Endothelial cell of umbilical vein (primary cell): ENCODE measurements at regions not wholly inside any gene's neighbourhood (a gene's known extent, or its start where the extent isn't known, plus 50 kb on each side); places are given as distances from the start of the nearest gene placed in this dataset.

ENCODE experiments used
- BruUV-seq: library from RNA; stranded (reverse); fragments of 400-500 nt; replicated peaks from 2 replicates; lab custom pipeline; 2021; lab: Mats Ljungman, UMichigan
- CTCF ChIA-PET: fragments of 300-600, 350-600 bp; sonication (Branson Sonifier 250); formaldehyde crosslinking; loops from one replicate; lab custom pipeline; 2021; ENCODE audit warnings: antibody characterized with exemption, inconsistent platforms; lab: Charles Lee
- POLR2A ChIA-PET: fragments of 300-600, 350-600 bp; sonication (Branson Sonifier 250); formaldehyde crosslinking; loops from one replicate; lab custom pipeline; 2021; ENCODE audit warnings: antibody characterized with exemption, inconsistent platforms; lab: Charles Lee
- DNase-seq: peaks from one replicate; pipeline ENCODE4 v3.0.0-alpha.2; 2011; ENCODE audit warnings: low read depth, low spot score
- FAIRE-seq: peaks from 2 replicates; lab custom pipeline; 2011; peaks lifted over from hg19 to GRCh38; lab: Jason Lieb, UNC
- H2AFZ ChIP-seq: 2 replicates; pipeline ENCODE4 v1.6.0; 2012; ENCODE audit warnings: low read depth, low read length, control low read depth, inconsistent platforms
- H3K27ac ChIP-seq: 2 replicates; pipeline ENCODE4 v1.5.1; 2011; ENCODE audit warnings: low read depth, mild to moderate bottlenecking, control low read depth, low read length, moderate library complexity; ENCODE audit not compliant: insufficient read depth
- H3K27me3 ChIP-seq, 2 experiments: 2 replicates each; pipeline versions ENCODE4 v1.6.0 to v1.6.1; 2011; ENCODE audit warnings: low read length in 2 of 2, mixed read lengths in 1 of 2; ENCODE audit not compliant: control insufficient read depth in 2 of 2, insufficient read depth in 2 of 2
- H3K36me3 ChIP-seq, 2 experiments: 2 replicates in 1 of 2; 3 replicates in 1 of 2; pipeline ENCODE4 v1.5.1; 2011; ENCODE audit warnings: low read length in 2 of 2, mild to moderate bottlenecking in 1 of 2, moderate library complexity in 1 of 2; ENCODE audit not compliant: control insufficient read depth in 2 of 2, insufficient read depth in 2 of 2; ENCODE audit errors: extremely low read depth in 1 of 2
- H3K4me1 ChIP-seq: 3 replicates; pipeline ENCODE4 v1.5.1; 2011; ENCODE audit warnings: mild to moderate bottlenecking, low read length; ENCODE audit not compliant: control insufficient read depth, insufficient read depth; ENCODE audit errors: extremely low read depth
- H3K4me2 ChIP-seq: 2 replicates; pipeline ENCODE4 v1.6.1; 2011; ENCODE audit warnings: low read length, control low read depth, mixed read lengths; ENCODE audit not compliant: insufficient read depth
- H3K4me3 ChIP-seq, 3 experiments: fragments of 200-600 bp in 1 of 3; sonication (generic), shearing (Covaris generic) in 1 of 3; replicated peaks in 1 of 3; 2 replicates each; pipeline ENCODE4 v1.5.1; 2011 to 2016; ENCODE audit warnings: control low read depth in 3 of 3, low read length in 3 of 3, mild to moderate bottlenecking in 2 of 3, inconsistent platforms in 1 of 3, low read depth in 1 of 3, moderate library complexity in 1 of 3; ENCODE audit not compliant: insufficient read depth in 1 of 3
- H3K79me2 ChIP-seq: 2 replicates; pipeline ENCODE4 v1.6.0; 2012; ENCODE audit warnings: low read length, inconsistent platforms; ENCODE audit not compliant: control insufficient read depth, insufficient read depth
- H3K9ac ChIP-seq: replicated peaks from 2 replicates; pipeline ENCODE3; 2011; ENCODE audit warnings: low read length, control low read depth; ENCODE audit not compliant: insufficient read depth; ENCODE audit errors: extremely low read depth
- H3K9me1 ChIP-seq: replicated peaks from 3 replicates; pipeline ENCODE4 v1.6.0; 2011; ENCODE audit warnings: mild to moderate bottlenecking, low read length; ENCODE audit not compliant: control insufficient read depth, insufficient read depth; ENCODE audit errors: extremely low read depth
- H3K9me3 ChIP-seq: replicated peaks from 2 replicates; pipeline ENCODE4 v1.5.1; 2012; ENCODE audit warnings: low read length, inconsistent platforms; ENCODE audit not compliant: control insufficient read depth, insufficient read depth
- H4K20me1 ChIP-seq: replicated peaks from 2 replicates; pipeline ENCODE3; 2011; ENCODE audit warnings: mild to moderate bottlenecking, low read length; ENCODE audit not compliant: control insufficient read depth, insufficient read depth; ENCODE audit errors: extremely low read depth
- CTCF ChIP-seq, 2 donors: IDR thresholded peaks; 1 replicate in 1 of 2; 2 replicates in 1 of 2; pipeline ENCODE4 v1.5.1; 2011; ENCODE audit warnings: low read length in 2 of 2, mild to moderate bottlenecking in 2 of 2, moderate library complexity in 2 of 2, control low read depth in 1 of 2, inconsistent platforms in 1 of 2, low read depth in 1 of 2; ENCODE audit not compliant: insufficient read depth in 1 of 2; ENCODE audit errors: extremely low read depth in 1 of 2
- EZH2 ChIP-seq: IDR thresholded peaks from 2 replicates; pipeline ENCODE4 v1.6.1; 2012; ENCODE audit warnings: borderline replicate concordance, low read depth, mild to moderate bottlenecking, moderate library complexity, low read length, inconsistent platforms; ENCODE audit not compliant: severe bottlenecking
- FOS ChIP-seq: IDR thresholded peaks from 2 replicates; pipeline ENCODE4 v1.6.1; 2011; ENCODE audit warnings: mild to moderate bottlenecking, low read length, moderate library complexity, borderline replicate concordance; ENCODE audit not compliant: insufficient read depth
- GATA2 ChIP-seq: IDR thresholded peaks from 2 replicates; pipeline ENCODE4 v1.7.0; 2011; ENCODE audit warnings: low read depth, mild to moderate bottlenecking, moderate library complexity, mixed read lengths, low read length; ENCODE audit not compliant: insufficient read length, insufficient read depth
- JUN ChIP-seq: IDR thresholded peaks from 2 replicates; pipeline ENCODE4 v1.6.1; 2011; ENCODE audit warnings: borderline replicate concordance, low read depth; ENCODE audit not compliant: insufficient read length, insufficient read depth
- MAX ChIP-seq: IDR thresholded peaks from 2 replicates; pipeline ENCODE4 v1.6.1; 2011; ENCODE audit not compliant: insufficient read depth, insufficient read length
- MYC ChIP-seq: IDR thresholded peaks from one replicate; pipeline ENCODE4 v1.6.1; 2011; ENCODE audit warnings: mild to moderate bottlenecking, low read depth, low read length
- POLR2A ChIP-seq: IDR thresholded peaks from 2 replicates; pipeline ENCODE4 v1.6.1; 2012; ENCODE audit warnings: low read depth, mild to moderate bottlenecking, control low read depth, low read length
- POLR2AphosphoS5 ChIP-seq: IDR thresholded peaks from 2 replicates; pipeline ENCODE4 v1.6.1; 2012; ENCODE audit warnings: low read depth, mild to moderate bottlenecking, control low read depth, low read length, moderate library complexity; ENCODE audit not compliant: insufficient read depth
- dilution Hi-C: fragments of 300-500 bp; cut with MboI; formaldehyde crosslinking; loops from one replicate; pipeline ENCODE4 v1.15.0; 2019; ENCODE audit warnings: low sequenced_read_pairs; ENCODE audit not compliant: extremely low pct_ligation_motif_present
- intact Hi-C: fragments of 100-400 bp; cut with micrococcal nuclease; formaldehyde crosslinking; loops from one replicate; pipeline ENCODE4 v1.10.0; 2022

- no peaks in the 10 kb centered on the region for H3K36me3 ChIP-seq
- no peaks in the 10 kb centered on the region for H3K9me1 ChIP-seq
- no peak overlapping the region for H2AFZ ChIP-seq
- H3K4me1 ChIP-seq = no peaks in the 10 kb centered on the region
- no peak overlapping the region for H3K4me3 ChIP-seq
- TF ChIP-seq EZH2 = no peak
- no peak for TF ChIP-seq POLR2AphosphoS5
- TF ChIP-seq MYC = no peak
- TF ChIP-seq FOS = no peak
- TF ChIP-seq MAX = no peak
- TF ChIP-seq POLR2A = no peak
- TF ChIP-seq GATA2 = no peak
- no peak for TF ChIP-seq JUN
- no peak for TF ChIP-seq CTCF (IDR thresholded peaks at IDR 0.05; ENCODE audit: extremely low read depth in 1 of 2, insufficient read depth in 1 of 2, low read depth in 1 of 2, low read length in 2 of 2)
- H3K9ac ChIP-seq = no peak overlapping the region
- no peaks in the 10 kb centered on the region for H3K27me3 ChIP-seq
- H4K20me1 ChIP-seq = no peaks in the 10 kb centered on the region
- H3K9me3 ChIP-seq = no peaks in the 10 kb centered on the region
- H3K79me2 ChIP-seq = no peaks in the 10 kb centered on the region
- no peak overlapping the region for H3K4me2 ChIP-seq
- no TSS peak for BruUV-seq
- DNase-seq (no peak), FAIRE-seq (no peak)
- H3K27ac ChIP-seq = no peak overlapping the region
- POLR2A ChIA-PET = no interaction called here
- CTCF ChIA-PET = no interaction called here
- intact Hi-C loops (no loop called here), dilution Hi-C loops (no loop called here)
These were observed 1076.6 kb downstream of the IGSF11 start for GRCh38 chr3:117958027-117958426.
